ENCODE measurements at regions not wholly inside any gene's neighbourhood (a gene's known extent, or its start where the extent isn't known, plus 50 kb on each side); places are given as distances from the start of the nearest gene placed in this dataset.
"Not testable (repeated sequence)": the region's sequence is repeated elsewhere in the genome, so short reads cannot be mapped to it uniquely, and the experiment has no call there.

DNA sequence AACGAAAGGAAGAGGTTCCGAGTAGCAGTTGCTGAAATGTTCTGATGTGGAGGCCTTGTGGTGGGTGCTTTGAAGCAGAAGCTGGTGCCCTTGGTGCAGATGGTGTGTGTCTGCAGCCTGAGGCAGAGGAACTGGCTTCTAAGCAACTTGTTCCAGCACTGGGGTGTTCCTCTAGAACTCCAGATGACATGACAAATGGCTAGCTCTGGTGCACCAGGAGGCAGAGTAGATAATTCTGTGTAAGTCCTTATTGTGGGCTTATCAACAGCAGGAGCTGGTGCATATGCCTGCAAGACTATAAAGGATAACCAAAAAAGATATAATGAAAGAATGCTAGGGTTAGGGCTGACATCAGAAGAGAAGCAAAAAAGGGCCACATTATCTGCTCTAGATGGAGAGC lies 76.5 kb downstream of the ARL5B start:
- DNase-seq = no peak

DNA sequence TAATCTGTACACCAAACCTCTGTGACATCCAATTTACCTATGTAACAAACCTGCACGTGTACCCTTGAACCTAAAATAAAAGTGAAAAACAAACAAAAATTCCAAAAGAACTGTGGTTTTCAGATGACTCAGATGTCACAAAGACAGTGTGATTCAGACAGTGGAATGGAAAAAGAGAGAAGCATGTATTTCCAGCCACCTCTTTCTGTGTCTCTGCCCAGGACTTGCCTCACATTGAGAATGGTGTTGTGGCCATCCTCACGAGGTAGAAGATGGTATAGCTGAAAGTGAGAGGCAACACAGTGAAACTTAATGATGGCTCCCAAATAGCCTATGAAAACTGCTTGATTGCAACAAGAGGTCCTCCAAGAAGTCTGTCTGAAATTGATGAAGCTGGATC lies 78.0 kb downstream of the ARL5B start:
- DNase-seq = no peak

DNA sequence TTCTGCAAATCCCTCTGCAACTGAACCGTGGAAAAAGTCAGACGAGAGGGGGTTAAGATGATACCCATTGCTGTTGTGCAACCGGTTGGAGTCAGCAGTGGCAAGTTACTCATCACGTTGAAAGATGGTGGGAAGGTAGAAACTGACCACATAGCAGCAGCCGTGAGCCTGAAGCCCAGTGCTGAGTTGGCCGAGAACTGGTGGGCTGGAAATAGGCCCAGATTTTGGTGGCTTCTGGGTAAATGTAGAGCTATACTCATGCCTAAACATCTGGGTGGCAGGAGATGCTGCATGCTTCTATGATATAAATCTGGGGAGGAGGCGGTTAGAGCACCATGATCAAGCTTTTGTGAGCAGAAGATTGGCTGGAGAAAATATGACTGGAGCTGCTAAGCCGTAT lies 78.6 kb downstream of the ARL5B start:
- peak; percentile 48 for DNase-seq

DNA sequence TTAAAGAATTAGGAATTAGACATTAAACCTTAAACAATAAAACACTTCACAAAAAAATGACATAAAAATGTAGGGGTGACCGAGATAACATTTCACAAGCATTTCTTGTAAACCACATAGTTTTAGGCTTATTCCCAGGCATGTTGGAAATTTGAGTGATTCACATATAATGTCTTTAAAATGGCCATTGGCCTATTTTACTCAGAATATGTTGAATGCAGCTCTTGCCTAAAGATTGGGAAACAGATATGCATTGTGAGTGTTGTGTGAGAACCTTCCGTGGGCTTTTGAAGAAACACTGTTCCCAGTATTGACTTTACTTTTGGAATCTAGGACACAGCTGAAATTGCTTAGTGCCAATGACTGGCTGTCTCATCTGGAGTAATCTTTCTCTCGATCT lies 79.6 kb downstream of the ARL5B start:
- no peak for DNase-seq

DNA sequence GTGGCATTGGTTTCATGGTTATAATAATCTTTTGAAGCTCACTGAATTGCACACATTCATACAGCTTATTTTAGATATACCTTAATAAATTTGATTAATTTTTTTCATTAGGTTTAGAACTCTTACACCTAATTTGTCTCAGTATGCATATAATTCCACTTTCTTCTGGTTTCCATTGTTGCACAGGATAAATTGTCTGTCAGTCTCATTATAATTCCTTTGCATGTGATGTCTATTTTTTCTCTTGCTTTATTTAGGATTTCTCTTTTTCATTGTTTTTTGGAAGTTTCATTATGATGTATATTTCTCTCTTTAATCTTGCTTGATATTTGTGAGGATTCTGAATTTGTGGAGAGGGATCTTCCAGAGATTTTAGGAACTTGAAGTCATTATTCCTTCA lies 84.7 kb downstream of the ARL5B start:
- DNase-seq = no peak

DNA sequence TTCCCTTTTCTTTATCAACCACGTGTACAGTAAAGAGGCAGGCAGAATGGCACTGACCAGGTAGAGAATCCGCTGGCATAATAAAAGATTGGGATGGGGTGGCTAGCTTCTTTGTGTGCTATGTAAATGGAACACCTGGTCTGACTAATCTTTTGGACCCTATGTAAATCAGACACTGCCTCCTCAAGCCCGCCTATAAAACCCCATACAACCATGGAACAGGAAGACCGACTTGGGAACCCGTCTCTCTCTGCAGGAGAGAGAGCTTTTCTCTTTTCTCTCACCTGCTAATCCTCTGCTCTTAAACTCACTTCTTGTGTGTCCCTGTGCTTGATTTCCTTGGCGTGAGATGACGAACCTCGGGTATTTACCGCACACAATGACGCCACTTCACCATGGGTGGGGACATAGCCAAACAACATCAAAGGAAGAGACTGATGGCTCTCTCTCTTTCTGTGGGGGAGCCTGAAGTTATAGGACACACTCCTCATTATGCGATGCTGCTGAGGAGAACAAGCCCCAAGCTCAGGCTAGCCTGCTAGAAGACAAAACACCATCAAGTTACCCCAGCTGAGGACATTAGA lies 94.2 kb downstream of the ARL5B start:
- DNase-seq = no peak

DNA sequence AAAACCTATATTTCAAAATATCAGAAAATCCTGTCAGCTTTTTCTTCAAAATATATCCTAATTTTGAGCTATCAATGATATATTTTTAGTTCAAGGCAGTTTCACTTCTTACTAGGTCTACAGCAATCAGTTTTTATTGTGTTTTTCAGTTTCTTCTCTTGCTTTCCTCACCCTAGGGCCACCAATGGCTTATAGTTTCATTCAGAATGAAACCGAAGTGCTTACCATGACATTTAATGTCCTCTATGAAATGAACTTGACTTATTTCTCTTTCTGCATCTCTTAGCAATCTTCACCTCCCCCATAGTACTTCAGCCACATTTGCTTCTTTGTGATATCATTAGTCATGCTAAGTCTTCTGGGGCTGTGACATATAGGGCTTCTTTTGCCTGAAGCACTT lies 100.3 kb downstream of the ARL5B start:
- no peak for DNase-seq

DNA sequence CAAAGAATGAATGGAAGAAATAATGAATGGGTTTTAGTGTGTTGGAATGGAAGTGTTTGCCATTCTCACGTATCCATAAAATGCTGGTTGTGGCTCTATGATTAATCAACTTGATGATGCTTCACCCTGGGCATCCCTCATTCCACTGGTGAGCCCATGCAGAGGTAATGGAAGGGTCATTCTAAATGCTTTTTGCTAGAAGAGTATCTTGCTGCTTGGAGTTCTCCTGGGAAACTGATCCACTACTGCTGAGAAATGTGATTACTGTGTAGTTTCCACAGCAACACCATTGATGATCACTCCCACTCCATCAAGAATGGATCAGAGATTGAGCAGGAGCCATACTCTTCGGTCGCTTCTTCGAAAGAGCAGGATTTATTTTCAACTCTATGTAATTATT lies 101.6 kb downstream of the ARL5B start:
- DNase-seq = no peak

DNA sequence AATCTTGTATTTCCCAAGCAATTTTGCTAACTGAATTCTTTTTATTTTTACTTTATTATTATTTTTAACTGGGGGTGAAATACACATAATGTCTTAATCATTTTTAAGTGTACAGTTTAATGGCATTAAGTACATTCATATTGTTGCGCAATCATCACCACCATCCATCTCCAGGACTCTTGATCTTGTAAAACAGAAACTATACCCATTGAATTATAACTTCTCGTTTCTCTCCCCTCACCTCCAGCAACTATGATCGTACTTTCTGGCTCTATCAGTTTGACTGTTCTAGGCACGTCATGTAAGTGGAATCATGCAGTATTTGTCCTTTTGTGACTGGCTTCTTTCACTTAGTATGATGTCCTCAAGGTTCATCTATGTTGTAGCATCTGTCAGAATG lies 108.8 kb downstream of the ARL5B start:
- DNase-seq = no peak

DNA sequence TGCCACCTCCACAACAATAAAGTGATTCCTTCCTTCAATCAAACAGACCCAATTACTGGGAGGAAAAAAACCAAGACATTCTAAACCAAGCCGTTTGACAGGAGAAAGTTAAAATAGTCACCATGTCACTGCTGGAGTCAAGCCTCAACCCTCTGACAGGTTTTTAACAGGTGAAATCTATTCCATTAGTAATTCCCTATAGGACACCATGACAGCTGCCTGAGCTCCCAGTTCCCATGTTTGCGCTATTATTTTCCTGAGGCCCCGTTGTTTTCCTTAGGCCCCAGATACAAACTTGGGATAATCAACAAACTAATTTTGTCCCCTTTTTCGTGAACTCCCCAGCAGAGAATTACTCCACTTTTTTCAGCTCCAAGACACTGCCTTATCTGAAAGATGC lies 113.9 kb downstream of the ARL5B start:
- no peak for DNase-seq

DNA sequence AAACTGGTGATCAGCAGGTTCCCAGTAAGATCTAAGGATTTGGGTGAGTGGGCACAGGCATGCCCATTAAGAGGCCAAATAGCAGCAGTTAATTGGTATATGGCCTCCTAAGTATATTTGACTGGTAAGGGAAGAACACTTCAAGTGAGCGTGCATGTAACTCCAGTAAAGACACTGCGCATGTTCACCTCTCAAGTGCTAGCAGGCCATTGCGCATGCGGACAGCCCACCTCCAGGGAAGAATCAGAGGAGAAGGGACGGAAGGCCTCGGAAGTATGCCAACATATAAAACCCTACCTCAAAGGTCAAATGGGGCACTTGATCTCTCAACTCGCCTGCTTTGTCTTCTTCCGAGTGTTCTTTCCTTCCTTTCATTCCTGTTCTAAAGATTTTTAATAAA lies 118.0 kb downstream of the ARL5B start:
- DNase-seq = no peak

DNA sequence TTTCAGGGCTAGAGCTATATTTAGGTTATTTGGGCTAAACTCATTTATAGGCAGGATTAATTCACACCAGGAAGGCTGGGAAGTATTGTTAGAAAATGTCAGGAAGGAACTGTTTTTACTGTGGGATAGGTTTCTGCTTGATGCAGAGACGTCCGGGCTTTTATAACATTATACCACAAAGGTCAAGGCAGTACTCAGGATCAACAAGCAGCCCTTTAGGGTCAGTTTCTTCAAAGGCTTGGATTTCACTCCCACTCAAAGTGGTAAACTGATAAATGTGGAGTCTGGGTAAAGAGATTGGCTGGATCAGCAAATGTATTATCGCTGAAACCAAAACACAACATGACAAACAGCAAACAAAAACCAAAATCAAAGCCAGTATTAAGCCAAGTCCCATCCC lies 127.2 kb downstream of the ARL5B start:
- DNase-seq = no peak

DNA sequence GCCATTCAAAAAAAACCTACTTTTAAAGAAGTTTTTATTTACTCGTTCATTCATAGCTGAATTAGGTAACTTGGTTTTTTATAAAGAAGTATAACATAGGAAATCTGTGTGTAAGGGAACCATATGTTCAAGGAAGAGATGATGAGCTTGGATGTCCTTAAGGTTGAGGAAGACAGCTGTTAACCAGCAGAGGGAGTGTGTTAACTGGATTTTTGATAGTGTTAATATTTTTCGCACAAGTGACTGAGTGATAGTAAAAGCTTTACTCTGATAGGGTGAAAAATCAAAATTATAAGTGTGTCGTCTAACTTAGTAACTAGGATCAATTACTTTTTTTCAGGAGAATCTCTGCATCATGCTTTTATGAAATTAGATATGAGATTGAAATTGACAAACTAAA lies 134.7 kb downstream of the ARL5B start:
- DNase-seq = no peak

DNA sequence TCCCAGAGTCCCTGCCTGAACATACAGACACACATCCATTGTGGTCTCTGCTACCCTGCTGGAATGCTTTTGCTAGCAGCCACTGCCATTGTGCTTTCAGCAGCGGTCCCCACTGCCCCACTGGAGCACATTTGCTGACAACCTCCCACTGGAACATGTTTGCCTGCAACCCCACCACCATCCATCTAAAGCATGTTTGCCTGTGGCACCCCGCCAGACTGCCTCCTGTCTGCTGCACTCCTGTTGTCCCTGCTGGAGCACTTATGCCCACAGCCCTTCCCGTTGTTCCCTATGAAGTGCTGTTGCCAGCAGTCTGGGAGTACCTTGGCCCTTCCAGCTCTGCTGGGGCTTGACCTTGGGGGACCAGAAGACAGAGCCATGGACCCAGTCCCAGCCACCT lies 136.3 kb downstream of the ARL5B start:
- no peak for DNase-seq

DNA sequence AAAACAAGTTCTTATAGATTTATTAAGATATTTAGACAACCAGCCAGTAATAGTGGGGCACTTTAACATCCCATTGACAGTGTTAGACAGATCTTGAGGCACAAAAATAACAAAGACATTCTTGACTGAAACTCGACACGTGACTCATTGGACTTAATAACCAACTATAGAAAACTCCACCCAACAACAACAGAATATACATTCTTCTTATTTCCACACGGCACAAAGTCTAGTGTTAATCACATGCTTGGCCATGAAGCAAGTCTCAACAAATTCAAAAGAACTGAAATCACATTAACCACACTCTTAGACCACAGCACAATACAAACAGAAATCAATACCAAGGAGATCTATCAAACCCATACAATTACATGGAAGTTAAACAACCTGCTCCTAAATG lies 138.1 kb downstream of the ARL5B start:
- DNase-seq = no peak

DNA sequence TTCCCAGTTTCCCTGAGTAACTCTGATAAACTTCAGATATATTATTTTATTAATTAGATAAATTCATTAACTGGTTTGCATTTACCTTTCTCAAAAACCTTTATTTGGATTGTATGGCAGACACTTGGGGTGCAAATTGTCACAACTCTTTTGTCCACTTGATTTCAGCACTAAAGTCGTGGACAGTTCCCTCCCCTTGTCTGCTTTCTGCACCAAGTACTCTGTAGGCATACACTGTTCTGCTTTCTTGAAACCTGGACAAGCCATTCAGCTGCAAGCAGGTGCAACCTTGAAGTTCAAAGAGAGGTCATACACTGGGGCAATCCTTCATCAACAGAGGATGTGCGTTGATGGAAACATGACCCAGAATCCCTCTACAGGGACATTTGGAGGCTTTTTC lies 162.9 kb downstream of the ARL5B start:
- no peak for DNase-seq

DNA sequence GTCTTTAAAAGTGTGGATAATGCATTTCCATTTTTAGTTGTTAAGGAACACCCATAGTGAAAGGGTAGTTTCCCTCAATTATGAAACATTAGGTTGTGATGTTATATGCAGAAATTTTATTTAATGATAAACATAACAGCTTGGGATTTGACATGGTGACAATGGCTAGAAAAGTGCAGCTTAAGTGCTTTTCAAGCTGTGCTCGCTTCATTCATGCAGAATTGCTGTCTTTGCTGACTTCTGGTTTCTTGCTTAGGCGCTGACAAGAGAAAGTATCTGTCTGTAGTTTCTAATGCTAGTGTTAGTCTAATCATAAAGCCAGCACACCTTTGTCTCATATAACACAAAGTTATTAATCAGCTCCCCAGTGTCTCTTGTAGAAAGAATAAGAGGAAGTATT lies 170.0 kb downstream of the ARL5B start:
- no peak for DNase-seq

DNA sequence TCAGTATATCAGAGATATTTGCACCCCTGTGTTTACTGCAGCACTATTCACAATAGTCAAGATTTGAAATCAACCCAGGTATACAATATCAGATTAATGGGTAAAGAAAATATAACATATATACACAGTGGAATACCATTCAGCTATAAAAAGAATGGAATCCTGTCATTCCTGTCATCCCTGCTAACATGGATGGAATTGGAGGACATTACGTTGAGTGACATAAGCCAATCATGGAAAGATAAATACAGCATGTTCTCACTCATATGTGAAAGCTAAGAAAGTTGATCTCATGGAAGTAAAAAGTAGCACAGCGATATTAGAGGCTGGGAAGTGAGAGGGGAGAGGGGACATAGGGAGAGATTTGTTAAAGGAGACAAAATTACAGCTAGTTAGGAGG lies 171.0 kb downstream of the ARL5B start:
- no peak for DNase-seq

DNA sequence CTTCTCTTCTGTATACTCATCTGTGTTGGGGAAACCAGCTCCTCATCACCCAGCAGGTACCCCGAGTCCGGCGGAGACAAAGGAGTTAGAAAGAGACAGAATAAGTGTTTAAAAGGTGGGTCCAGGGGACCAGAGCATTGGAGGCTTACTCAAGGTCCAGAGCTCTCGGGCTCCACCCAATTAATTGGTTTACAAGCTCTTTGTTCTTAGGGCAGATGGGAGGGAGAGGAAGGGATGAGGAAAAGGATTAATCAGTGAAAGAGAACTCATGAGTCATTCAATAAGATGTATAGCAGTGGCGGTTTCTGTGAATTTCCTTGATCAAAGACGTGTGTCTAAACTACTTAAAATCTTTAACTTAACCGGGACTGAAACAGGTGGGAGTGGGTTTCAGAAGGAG lies 192.0 kb upstream of the MALRD1 start:
- DNase-seq = not testable (repeated sequence)

DNA sequence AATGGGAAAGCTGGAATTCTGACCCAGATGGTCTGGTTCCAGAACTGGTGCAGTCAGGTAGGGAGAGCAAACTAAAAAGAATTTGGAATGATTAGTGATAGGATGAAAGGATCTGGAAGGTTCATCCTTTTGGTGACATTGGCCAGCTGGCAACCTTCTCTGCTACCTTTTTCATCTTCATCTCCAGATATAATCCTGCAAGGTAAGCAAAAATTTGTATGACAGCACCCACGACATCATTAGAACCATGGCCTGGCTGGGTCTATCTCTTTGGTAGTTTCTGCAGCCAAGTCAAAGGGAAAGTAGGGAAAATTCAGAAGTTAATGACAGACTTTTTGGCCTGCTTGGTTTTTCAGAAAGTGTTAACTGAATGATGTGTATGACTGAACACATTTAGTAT lies 188.9 kb upstream of the MALRD1 start:
- DNase-seq = no peak

DNA sequence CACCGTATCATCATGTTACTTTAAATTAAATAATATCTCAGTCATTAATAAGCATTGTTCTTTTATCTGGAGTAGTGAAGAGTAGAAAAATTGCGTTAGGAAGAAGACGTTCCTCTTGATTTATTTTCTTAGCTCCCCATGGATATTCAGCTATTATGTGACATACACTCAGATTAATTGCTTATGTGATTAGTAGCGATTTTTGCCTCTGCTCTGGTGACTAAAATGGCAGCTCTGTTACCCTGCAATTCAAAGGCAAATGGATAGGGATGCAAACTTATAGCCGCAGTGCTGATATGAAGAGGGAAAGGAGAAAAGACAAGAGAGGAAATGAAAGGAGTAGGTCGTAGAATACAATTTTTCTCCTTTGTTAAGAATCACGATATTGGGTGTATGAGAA lies 188.4 kb upstream of the MALRD1 start:
- no peak for DNase-seq

DNA sequence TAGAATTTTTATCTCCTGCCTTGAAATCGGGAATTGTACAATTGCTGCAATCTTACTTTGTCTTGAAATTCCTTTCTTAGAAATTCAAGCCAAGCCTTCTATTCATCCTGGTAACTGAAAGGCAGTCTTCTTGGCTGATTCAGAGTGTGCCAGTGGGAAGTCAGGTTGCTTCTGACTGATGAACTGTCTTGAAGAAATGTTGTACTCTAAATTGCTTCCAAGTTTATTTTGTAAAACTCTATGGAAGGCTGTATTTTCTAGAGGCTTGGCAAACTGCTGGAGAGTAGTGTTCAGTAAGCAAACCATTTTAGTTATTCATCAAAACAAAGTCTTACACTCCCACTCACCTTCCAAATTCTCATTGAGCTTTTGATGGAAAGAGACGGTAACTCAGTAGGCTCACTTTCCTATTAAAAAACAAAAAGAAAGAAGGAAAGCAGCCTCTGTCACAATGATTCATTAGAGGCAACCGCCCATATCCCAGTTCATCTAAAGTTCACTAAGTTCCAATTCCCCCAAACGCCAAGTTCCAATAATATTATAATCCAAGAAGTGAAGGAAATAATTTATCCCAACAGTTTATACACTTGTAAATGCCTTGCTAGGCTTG lies 187.9 kb upstream of the MALRD1 start:
- no peak for DNase-seq

DNA sequence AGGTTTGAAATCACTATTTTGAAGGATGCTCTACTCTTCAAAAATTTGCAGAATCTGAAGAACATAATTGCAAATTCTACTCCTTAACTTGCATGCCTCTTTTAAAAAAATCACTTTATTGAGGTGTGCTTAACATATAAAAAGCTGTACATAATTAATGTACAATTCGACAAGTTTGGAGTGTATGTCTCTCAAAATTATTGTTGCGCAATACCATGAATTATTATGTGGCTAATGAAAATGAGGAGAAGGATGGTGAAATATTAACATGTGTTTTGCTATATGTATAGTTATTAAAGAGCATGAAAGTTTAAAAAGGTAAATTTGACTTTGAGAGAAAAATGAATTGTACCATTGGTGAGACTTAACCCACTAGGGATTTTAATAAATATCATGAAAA lies 187.2 kb upstream of the MALRD1 start:
- DNase-seq = no peak

DNA sequence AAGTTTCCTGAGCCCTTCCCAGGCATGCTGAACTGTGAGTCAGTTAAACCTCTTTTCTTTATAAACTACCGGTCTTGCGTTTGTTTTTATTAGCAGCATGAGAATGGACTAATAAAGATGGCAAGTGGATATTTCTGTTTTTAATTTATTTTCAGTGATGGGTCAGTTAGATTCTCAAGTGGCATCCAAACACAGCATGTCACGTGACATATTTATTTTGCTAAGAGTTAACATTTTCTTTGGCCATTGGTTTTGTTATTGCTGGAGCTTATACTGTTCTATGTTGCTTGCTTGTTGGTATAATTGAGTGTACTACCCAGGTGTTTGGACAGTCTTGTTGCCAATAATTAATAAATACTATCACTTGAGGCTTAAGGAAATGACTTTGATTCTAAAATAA lies 181.7 kb upstream of the MALRD1 start:
- no peak for DNase-seq

DNA sequence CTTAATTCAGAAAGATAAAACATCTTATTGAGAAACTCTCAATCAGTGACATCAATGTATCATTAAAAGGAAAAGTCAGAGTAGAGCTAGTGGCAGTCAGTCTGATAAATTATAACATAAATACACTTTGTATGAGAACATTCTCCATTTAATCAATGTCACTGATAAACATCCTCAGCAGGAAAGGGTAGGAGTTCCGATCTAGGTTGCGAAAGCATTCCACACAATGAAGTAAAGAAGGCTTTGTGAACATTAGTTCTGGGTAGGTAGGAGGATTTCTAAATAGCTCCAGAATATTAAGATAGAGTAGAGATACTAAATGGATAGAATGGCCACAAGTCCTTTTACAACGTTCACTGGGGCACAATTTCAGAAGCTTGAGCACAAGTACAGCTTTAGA lies 179.7 kb upstream of the MALRD1 start:
- DNase-seq = no peak

DNA sequence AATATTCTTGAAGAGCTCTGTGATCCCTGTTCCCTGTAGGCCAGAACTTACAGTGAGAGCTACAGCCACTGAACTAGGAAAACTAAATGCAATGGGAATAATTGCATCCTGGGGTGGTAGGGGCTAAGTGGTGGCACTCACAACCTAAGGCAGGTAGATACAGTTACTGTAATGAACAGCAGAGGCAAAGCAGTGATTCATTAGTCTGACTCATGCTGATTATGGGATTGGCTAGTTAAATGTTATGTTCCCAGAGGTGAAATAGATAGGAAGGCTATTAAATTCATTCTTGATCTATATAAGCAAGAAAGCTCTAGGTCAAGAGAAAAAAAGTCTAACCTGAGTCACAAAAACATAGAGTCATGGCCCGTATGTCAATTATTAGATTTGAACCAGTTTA lies 173.1 kb upstream of the MALRD1 start:
- DNase-seq = no peak
